AG09319 (cell line): ENCODE measurements at regions not wholly inside any gene's neighbourhood (a gene's known extent, or its start where the extent isn't known, plus 50 kb on each side); places are given as distances from the start of the nearest gene placed in this dataset.
"Not testable (repeated sequence)": the region's sequence is repeated elsewhere in the genome, so short reads cannot be mapped to it uniquely, and the experiment has no call there.

Source experiments
- DNase-seq: peaks from one replicate; pipeline ENCODE4 v3.0.0-alpha.2; 2010; ENCODE audit warnings: low read depth; ENCODE audit errors: extremely low read depth
- TF ChIP-seq, protein P1 (sequence below): IDR thresholded peaks from 2 replicates; pipeline ENCODE4 v1.5.1; 2011; ENCODE audit warnings: low read depth, mild to moderate bottlenecking, inconsistent platforms, low read length, moderate library complexity

DNA sequence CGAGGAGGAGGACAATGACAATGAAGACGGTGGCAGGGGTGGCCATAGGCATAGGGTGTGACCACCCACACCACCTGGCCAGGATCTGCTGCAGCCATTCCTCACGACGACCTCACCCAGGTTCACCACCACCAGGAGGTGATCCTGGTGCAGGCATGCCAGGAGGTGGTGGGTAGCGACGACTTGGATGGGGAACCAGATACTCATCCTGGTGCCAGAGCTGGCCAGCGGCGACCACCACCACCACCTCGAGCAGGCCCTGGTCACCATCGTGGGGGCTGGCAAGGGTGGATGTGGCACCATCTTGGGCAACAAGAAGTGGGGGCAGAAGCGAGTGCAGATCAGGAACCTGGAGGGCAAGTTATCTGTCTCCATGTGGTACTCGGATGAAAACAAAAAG is 117.1 kb upstream of the NXPH2 start:
- DNase-seq, result no peak
- TF ChIP-seq, protein P1, sequence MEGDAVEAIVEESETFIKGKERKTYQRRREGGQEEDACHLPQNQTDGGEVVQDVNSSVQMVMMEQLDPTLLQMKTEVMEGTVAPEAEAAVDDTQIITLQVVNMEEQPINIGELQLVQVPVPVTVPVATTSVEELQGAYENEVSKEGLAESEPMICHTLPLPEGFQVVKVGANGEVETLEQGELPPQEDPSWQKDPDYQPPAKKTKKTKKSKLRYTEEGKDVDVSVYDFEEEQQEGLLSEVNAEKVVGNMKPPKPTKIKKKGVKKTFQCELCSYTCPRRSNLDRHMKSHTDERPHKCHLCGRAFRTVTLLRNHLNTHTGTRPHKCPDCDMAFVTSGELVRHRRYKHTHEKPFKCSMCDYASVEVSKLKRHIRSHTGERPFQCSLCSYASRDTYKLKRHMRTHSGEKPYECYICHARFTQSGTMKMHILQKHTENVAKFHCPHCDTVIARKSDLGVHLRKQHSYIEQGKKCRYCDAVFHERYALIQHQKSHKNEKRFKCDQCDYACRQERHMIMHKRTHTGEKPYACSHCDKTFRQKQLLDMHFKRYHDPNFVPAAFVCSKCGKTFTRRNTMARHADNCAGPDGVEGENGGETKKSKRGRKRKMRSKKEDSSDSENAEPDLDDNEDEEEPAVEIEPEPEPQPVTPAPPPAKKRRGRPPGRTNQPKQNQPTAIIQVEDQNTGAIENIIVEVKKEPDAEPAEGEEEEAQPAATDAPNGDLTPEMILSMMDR, result no peak

DNA sequence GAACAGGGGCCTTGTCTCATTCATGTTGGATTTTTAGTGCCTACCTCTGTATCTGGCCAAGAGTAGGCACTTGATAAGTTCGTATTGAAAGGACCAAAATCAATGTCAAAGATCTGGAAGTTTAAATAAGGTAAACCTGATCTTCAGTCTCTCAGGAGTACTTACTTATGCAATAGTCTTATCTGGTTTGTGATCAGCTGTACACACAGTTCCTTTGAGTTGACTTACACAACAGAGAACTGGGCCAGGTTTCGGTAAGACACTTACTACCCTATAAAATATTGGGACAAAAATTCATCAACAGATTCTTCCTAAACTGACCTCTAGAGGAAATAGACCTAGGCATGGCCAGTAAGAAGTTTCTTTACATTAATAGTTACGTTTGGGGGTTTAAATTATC is 113.6 kb upstream of the NXPH2 start:
- TF ChIP-seq, protein P1, result no peak

DNA sequence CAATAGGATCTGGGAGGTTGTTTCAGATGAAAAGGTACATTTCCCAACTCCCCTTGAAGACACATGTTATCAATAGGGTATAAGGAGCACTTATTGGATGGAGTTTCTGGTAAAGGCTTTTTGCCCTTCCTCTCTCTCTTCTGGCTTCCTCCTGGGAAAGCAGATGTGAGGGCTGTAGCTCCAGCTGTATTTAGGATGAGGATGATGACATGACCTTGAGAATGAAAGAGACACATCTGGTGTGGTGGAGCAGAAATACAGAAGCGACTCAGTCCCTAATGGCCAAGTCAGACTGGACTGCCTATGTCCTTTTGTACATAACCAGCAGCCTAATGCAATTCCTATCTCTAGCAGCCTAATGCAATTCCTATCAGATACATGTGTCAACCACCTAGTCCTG is 100.9 kb upstream of the NXPH2 start:
- TF ChIP-seq, protein P1, result no peak
- DNase-seq, result no peak

More for the DNA sequence above, 113.6 kb upstream of the NXPH2 start:
- DNase-seq, result no peak

DNA sequence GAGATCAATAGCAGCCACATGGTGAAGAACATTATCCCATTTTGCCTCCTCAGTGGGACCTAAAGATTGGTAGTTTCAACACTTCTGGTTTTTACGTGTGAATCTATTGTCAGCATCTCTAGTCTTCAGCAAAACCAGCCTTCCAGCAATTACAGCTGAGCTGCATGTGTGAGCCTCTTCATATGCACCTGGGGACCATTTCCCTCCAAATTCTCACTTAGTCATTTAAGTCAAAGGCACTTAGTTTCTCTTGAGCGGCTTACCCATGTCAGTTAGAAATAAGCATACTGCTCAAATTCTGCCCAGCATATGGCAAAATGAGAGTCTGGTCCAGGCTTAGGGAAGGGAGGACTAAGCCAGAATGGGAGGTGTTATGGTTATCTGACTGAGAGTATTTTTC is 99.7 kb upstream of the NXPH2 start:
- DNase-seq, result no peak
- TF ChIP-seq, protein P1, result no peak

DNA sequence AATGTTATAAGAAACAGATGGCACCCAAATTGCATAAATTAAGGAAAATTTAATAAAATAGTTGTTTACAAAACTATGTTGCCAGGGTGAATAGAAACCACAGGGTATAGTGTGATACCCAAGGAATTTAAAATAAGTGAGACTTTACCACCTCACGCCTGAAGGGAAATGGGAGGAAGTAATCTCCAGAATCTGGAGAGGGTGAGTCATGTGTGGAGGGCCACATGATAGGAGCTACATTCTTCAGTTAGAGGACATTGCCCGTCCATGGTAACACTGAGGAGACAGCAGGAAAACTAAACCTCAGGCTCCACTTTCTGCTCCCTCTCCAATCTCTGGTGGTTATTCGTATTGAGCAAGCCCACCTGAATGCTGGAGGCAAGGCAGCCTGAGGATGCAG is 97.2 kb upstream of the NXPH2 start:
- DNase-seq, result no peak
- TF ChIP-seq, protein P1, result no peak

DNA sequence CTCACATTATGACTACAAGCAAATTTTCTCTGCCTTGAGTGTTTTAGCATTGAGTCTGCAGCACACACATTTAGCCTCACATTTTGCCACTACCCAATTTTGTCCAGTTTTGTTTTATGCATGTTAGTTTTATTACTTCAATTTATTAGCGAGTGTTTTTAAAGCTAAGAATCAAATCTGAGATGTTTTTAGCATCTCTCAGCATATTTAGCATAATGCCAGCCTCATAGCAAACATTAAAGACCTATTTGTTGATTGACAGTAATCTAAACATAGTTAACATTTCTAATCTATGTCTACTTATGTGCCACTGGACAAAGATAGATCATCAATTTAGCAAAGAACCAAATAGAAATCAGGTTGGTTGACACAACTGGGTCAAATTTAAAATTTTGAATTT is 94.1 kb upstream of the NXPH2 start:
- TF ChIP-seq, protein P1, result no peak
- DNase-seq, result no peak

DNA sequence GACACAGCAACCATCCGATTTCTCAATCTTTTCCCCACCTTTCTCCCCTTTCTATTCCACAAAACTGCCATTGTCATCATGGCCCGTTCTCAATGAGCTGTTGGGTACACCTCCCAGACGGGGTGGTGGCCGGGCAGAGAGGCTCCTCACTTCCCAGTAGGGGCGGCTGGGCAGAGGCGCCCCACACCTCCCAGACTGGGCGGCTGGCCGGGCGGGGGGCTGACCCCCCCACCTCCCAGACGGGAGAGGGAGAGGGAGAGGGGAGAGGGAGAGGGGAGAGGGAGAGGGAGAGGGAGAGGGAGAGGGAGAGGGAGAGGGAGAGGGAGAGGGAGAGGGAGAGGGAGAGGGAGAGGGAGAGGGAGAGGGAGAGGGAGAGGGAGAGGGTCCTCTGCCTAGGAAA is 91.9 kb upstream of the NXPH2 start:
- DNase-seq, result not testable (repeated sequence)

DNA sequence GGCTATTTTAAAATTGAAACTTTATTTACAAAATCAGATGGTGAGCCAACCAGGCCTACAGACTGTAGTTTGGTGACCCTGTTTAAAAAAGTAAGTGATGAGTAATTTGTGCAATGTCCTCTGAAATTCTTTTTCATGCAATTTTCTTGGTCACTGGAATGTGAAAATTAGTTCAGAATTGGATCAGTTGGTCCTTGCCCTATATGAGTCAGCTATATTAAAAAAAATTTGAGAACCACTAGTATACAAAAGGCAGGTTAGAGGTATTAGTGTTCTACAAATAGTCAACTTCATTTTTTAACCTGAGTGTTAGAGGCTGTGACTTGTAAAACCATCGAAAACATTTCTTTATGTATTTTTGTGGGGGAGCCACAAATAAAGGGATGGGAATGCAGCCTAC is 91.1 kb upstream of the NXPH2 start:
- no peak for DNase-seq
- TF ChIP-seq, protein P1, result no peak
